Subcutaneous abdominal adipose tissue (tissue), 5 donors: ENCODE measurements at regions not wholly inside any gene's neighbourhood (a gene's known extent, or its start where the extent isn't known, plus 50 kb on each side); places are given as distances from the start of the nearest gene placed in this dataset.

Source experiments
- H3K27ac ChIP-seq: one replicate; pipeline ENCODE4 v1.7.0; 2013; ENCODE audit warnings: low read depth, mild to moderate bottlenecking, inconsistent platforms, low read length, moderate library complexity
- H3K27me3 ChIP-seq, 5 donors: one replicate each; pipeline ENCODE4 v1.7.0; 2013; ENCODE audit warnings: low read length in 5 of 5, inconsistent platforms in 1 of 5; ENCODE audit not compliant: control insufficient read depth in 5 of 5, insufficient read depth in 4 of 5
- H3K36me3 ChIP-seq, 5 donors: one replicate each; pipeline ENCODE4 v1.7.0; 2013; ENCODE audit warnings: low read length in 5 of 5; ENCODE audit not compliant: control insufficient read depth in 5 of 5, insufficient read depth in 5 of 5
- H3K4me1 ChIP-seq, 5 donors: one replicate each; pipeline ENCODE4 v1.7.0; 2013; ENCODE audit warnings: low read length in 5 of 5, mild to moderate bottlenecking in 3 of 5, moderate library complexity in 1 of 5; ENCODE audit not compliant: control insufficient read depth in 5 of 5, insufficient read depth in 5 of 5
- H3K4me3 ChIP-seq, 5 donors: one replicate each; pipeline ENCODE4 v1.7.0; 2013; ENCODE audit warnings: low read length in 5 of 5, low read depth in 1 of 5
- H3K9ac ChIP-seq, 5 donors: one replicate each; pipeline ENCODE4 v1.7.0; 2013; ENCODE audit warnings: low read length in 5 of 5, mild to moderate bottlenecking in 4 of 5, moderate library complexity in 3 of 5
- H3K9me3 ChIP-seq, 5 donors: one replicate each; pipeline ENCODE4 v1.7.0; 2013; ENCODE audit warnings: low read length in 5 of 5; ENCODE audit not compliant: control insufficient read depth in 5 of 5
- donor health status: healthy.
- donor health status: healthy.
- donor health status: healthy.
- donor health status: healthy.
- donor health status: healthy.

DNA sequence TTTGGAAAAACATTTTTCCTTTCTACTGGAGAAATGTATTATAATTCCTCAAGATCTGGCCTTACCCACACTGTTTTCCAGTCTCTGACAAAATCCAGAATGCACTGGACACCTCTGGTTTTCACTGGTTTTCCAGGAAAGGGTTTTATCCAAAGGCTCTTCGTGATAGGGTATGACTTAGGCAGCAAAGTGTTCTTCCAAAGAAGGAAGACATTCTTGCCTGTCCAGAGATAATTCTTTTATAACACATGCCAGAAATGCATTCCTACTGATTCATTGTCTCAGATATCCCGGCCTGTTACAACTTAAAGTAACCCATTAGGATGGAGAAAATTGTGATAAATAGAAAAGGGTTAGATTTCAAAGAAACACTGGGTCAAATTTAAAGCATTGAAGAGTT, 2343.1 kb downstream of the PCDH7 start:
- Histone ChIP-seq H3K9me3 (no peaks in the 10 kb centered on the region), H3K27me3 (no peaks in the 10 kb centered on the region), H3K27ac (no peak overlapping the region), H3K4me3 (no peak overlapping the region), H3K36me3 (no peaks in the 10 kb centered on the region), H3K4me1 (peaks cover 2 to 21% (median 15%) of the 10 kb centered on the region in 5 donors), H3K9ac (no peak overlapping the region)

GRCh38 chr4:33064238-33064637, 2344.1 kb downstream of the PCDH7 start:
- H3K9ac ChIP-seq: no peak overlapping the region
- no peak overlapping the region for H3K27ac ChIP-seq
- H3K36me3 ChIP-seq: no peaks in the 10 kb centered on the region
- H3K9me3 ChIP-seq: peaks cover 1 to 6% (median 5%) of the 10 kb centered on the region in 5 donors
- H3K27me3 ChIP-seq: no peaks in the 10 kb centered on the region
- no peak overlapping the region for H3K4me3 ChIP-seq
- peaks cover 3 to 21% (median 15%) of the 10 kb centered on the region in 5 donors for H3K4me1 ChIP-seq

- H3K27ac ChIP-seq: no peak overlapping the region
- H3K27me3 ChIP-seq: no peaks in the 10 kb centered on the region
- H3K4me1 ChIP-seq: peaks cover 3 to 21% (median 15%) of the 10 kb centered on the region in 5 donors
- H3K9ac ChIP-seq: no peak overlapping the region
- H3K9me3 ChIP-seq: peaks cover 2 to 14% (median 6%) of the 10 kb centered on the region in 5 donors
- no peak overlapping the region for H3K4me3 ChIP-seq
- H3K36me3 ChIP-seq: no peaks in the 10 kb centered on the region
Observed at GRCh38 chr4:33065749-33066148, 2345.6 kb downstream of the PCDH7 start.

DNA sequence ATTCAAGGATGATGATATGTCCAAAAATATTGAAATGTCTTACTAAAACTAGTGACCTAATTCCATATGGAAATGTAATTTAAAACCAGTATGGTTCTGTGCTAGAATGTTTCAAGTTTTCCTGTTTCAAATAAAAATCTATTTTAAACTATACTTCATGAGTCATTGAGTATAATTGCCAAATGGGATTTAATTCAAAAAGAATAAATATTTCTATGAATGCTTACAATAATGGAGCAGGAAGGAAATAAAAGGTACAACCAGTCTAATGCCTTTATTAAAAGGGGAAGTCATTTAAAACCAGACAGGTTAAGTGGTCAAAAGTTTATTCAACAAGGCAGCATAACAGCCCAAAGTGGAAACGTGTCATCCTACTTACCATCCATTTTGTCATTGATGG, 2347.1 kb downstream of the PCDH7 start:
- Histone ChIP-seq H3K27me3 (no peaks in the 10 kb centered on the region), H3K27ac (no peak overlapping the region), H3K9ac (no peak overlapping the region), H3K36me3 (no peaks in the 10 kb centered on the region), H3K4me3 (no peak overlapping the region), H3K4me1 (peaks cover 2 to 17% (median 5%) of the 10 kb centered on the region in 5 donors), H3K9me3 (peaks cover 2 to 14% (median 6%) of the 10 kb centered on the region in 5 donors)

DNA sequence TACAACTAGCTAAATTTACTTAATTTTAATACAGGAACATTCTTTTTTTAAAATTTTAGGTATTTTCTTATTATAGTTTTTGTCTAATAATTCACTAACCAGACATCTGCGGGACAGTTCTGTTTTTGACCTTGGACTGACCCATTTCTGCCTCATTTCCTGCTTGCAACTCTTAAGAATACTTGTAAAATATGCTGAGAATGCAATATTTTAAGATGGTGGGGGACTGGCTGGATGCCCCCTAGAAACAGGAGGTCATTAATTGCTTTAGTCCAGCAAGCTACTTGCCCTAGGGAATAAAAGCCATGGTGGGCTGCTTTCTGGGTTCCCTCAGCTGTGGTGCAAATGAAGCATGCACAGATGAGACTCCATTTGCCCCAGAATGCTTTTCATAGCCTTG, 2348.4 kb downstream of the PCDH7 start:
- peaks cover 2 to 22% (median 15%) of the 10 kb centered on the region in 5 donors for H3K4me1 ChIP-seq
- peaks cover 2 to 14% (median 6%) of the 10 kb centered on the region in 5 donors for H3K9me3 ChIP-seq
- H3K27ac ChIP-seq: no peak overlapping the region
- H3K4me3 ChIP-seq: no peak overlapping the region
- no peaks in the 10 kb centered on the region for H3K36me3 ChIP-seq
- H3K9ac ChIP-seq: no peak overlapping the region
- H3K27me3 ChIP-seq: no peaks in the 10 kb centered on the region

DNA sequence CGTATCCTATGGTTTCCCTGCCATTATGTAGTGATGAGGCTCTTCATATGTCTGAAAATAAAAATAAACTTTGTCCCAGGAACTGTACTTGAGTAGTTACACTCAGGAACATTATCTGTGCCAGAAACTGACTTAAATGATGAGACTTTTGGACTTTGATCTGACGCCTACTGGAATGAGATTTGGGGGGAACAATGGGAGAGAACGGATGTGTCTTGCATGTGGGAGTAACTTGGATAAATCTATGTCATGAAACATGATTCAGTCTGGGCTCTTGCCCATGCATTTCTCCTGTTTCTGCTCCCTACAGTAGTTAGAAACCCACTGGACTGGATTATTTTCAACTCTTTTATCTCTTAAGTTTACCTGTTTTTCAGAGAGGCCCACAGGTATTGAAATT, 2351.4 kb downstream of the PCDH7 start:
- Histone ChIP-seq H3K27me3 (no peaks in the 10 kb centered on the region), H3K36me3 (no peaks in the 10 kb centered on the region), H3K9ac (no peak overlapping the region), H3K27ac (no peak overlapping the region), H3K9me3 (peaks cover 2 to 14% (median 6%) of the 10 kb centered on the region in 5 donors), H3K4me3 (no peak overlapping the region), H3K4me1 (peaks cover 3 to 34% (median 20%) of the 10 kb centered on the region in 5 donors)

DNA sequence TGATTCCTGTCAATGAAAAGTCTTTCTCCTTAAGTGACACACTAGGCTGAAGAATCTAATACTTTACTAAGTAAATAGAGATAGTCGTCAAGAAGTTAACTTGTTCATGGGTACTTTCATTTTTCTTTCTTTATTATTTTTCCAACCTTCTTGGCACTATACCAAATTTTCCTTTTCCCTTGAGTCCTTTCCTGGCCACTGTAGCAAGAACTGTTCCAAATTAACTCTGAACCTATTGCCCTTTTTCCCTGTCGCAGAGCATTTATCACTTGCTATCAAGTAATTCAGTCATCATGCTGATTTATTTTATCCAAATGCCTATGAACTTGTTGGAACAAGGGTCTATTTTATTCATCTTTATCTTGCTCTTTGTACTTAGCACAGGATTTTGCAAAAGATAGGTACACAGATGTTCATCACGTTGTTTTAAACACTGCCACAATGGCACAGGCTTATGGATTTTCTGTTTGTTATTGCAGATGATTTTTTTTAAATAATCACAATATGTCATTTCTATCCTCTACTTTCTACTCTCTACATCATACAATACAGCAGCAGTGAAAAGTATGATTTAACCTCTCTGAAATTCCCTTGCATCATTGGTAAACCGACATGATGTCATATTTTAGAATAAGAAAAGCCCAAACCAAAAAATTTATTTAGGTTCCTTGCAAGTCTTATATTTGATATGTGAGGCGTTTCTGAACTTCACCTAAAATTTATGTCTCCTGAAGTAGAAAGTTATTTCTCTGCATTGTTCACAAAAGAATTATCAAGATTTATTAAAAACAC, 2352.3 kb downstream of the PCDH7 start:
- H3K36me3 ChIP-seq: no peaks in the 10 kb centered on the region
- H3K27me3 ChIP-seq: no peaks in the 10 kb centered on the region
- H3K4me3 ChIP-seq: no peak overlapping the region

DNA sequence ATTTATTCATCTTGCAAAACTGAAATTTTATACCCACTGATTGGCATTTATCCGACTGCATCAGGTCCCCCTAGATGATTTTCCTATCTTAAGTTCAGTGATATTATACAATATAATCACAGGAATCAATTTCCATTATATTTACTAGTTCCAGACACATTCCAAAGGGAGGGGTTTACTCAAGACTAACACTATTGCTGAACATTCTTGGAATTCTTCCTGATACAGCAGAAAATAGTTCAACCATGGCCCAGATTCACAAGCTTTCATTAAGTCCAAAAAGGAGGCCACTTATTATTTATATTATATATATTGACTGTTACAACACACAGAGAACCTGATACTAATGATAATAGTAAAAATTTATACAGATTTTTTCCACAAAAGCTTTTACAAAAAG, 2353.6 kb downstream of the PCDH7 start:
- no peak overlapping the region for H3K4me3 ChIP-seq
- peaks cover 3 to 34% (median 20%) of the 10 kb centered on the region in 5 donors for H3K4me1 ChIP-seq
- peaks cover 2 to 12% (median 4%) of the 10 kb centered on the region in 5 donors for H3K9me3 ChIP-seq
- H3K36me3 ChIP-seq: no peaks in the 10 kb centered on the region
- no peaks in the 10 kb centered on the region for H3K27me3 ChIP-seq
- H3K9ac ChIP-seq: no peak overlapping the region
- no peak overlapping the region for H3K27ac ChIP-seq

More for the DNA sequence above, 2352.3 kb downstream of the PCDH7 start:
- H3K4me1 ChIP-seq: peaks cover 3 to 34% (median 20%) of the 10 kb centered on the region in 5 donors
- no peak overlapping the region for H3K27ac ChIP-seq
- H3K9me3 ChIP-seq: peaks cover 2 to 14% (median 6%) of the 10 kb centered on the region in 5 donors
- H3K9ac ChIP-seq: no peak overlapping the region

GRCh38 chr4:33078145-33078544, 2358.0 kb downstream of the PCDH7 start:
- Histone ChIP-seq H3K9ac (no peak overlapping the region), H3K36me3 (no peaks in the 10 kb centered on the region), H3K27ac (no peak overlapping the region), H3K4me1 (peaks cover 2 to 30% (median 13%) of the 10 kb centered on the region in 5 donors), H3K9me3 (no peaks in the 10 kb centered on the region), H3K4me3 (no peak overlapping the region), H3K27me3 (no peaks in the 10 kb centered on the region)

DNA sequence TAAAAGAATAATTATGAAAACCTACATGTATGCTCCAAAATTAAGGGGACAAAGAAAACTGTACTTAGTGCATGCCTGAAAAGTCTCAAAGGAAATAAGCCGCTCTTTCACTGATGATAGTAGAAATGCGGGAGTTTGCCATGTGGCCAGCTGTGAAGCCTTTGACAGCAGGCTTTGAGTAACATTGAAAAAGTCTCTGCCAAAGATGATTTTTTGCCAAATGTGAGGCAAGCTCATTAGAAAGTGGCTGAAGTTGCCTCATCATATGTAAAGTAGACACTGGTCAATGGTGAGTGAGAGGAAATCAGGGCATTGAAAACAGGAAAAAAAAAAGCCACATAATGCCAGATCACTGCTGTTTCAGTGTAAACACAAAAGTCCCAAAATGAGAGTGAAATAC, 2360.1 kb downstream of the PCDH7 start:
- Histone ChIP-seq H3K4me3 (no peak overlapping the region), H3K4me1 (peaks cover 0 to 17% (median 4%) of the 10 kb centered on the region in 5 donors), H3K9me3 (no peaks in the 10 kb centered on the region), H3K27ac (peak overlapping the region; percentile 1), H3K27me3 (no peaks in the 10 kb centered on the region), H3K36me3 (no peaks in the 10 kb centered on the region), H3K9ac (no peak overlapping the region)
